Posterior cingulate gyrus (tissue), 11 donors: ENCODE measurements at regions not wholly inside any gene's neighbourhood (a gene's known extent, or its start where the extent isn't known, plus 50 kb on each side); places are given as distances from the start of the nearest gene placed in this dataset.
A peak's percentile ranks its signal among the peaks of the same experiment; 100 is the strongest.

ENCODE experiments used
- DNase-seq, 10 donors: peaks; one replicate each; pipeline versions ENCODE4 v3.0.0 to v3.0.0-alpha.2; 2020 to 2021; ENCODE audit warnings: mixed read lengths in 3 of 10
- intact Hi-C: fragments of 100-400 bp; cut with DNase I; formaldehyde crosslinking; loops from one replicate; pipeline ENCODE4 v1.15.1; 2023

GRCh38 chr5:133840168-133840567 is 128.3 kb downstream of the C5orf15 start:
- intact Hi-C loops, result no loop called here

GRCh38 chr5:133839721-133840120 is 128.7 kb downstream of the C5orf15 start:
- DNase-seq, result peak in 1 of 10 donors; percentile 49
- intact Hi-C loops, result no loop called here

More at GRCh38 chr5:133840168-133840567, 128.3 kb downstream of the C5orf15 start:
- no peak for DNase-seq

GRCh38 chr5:133839090-133839489 is 129.3 kb downstream of the C5orf15 start:
- no peak for DNase-seq
- intact Hi-C loops, result no loop called here

- intact Hi-C loops, result no loop called here
These were observed 130.1 kb downstream of the C5orf15 start for GRCh38 chr5:133838286-133838685.

GRCh38 chr5:133831491-133832224 is 136.8 kb downstream of the C5orf15 start:
- intact Hi-C loops, result no loop called here
- DNase-seq, result peak in 1 of 10 donors; percentile 38

More at GRCh38 chr5:133838286-133838685, 130.1 kb downstream of the C5orf15 start:
- no peak for DNase-seq

- intact Hi-C loops, result no loop called here
- no peak for DNase-seq
These were observed 137.5 kb downstream of the C5orf15 start for GRCh38 chr5:133830911-133831310.

GRCh38 chr5:133830281-133830680 is 138.1 kb downstream of the C5orf15 start:
- intact Hi-C loops, result no loop called here
- DNase-seq, result no peak

GRCh38 chr5:133829786-133830185 is 138.6 kb downstream of the C5orf15 start:
- no peak for DNase-seq
- intact Hi-C loops, result no loop called here

GRCh38 chr5:133828722-133829121 is 139.7 kb downstream of the C5orf15 start:
- no peak for DNase-seq
- intact Hi-C loops, result no loop called here

GRCh38 chr5:133827830-133828229 is 140.6 kb downstream of the C5orf15 start:
- DNase-seq, result no peak

GRCh38 chr5:133827011-133827410 is 141.4 kb downstream of the C5orf15 start:
- no peak for DNase-seq
- intact Hi-C loops, result no loop called here

More at GRCh38 chr5:133827830-133828229, 140.6 kb downstream of the C5orf15 start:
- intact Hi-C loops, result no loop called here

- no peak for DNase-seq
- intact Hi-C loops, result no loop called here
These were observed 142.7 kb downstream of the C5orf15 start for GRCh38 chr5:133825631-133826289.

- intact Hi-C loops, result no loop called here
- no peak for DNase-seq
These were observed 143.7 kb downstream of the C5orf15 start for GRCh38 chr5:133824661-133825254.

GRCh38 chr5:133821889-133822288 is 146.5 kb downstream of the C5orf15 start:
- intact Hi-C loops, result no loop called here

GRCh38 chr5:133821311-133821741 is 147.1 kb downstream of the C5orf15 start:
- DNase-seq, result peak in 1 of 10 donors; percentile 7
- intact Hi-C loops, result no loop called here

More at GRCh38 chr5:133821889-133822288, 146.5 kb downstream of the C5orf15 start:
- peak in 1 of 10 donors; percentile 24 for DNase-seq

GRCh38 chr5:133820507-133820906 is 147.9 kb downstream of the C5orf15 start:
- intact Hi-C loops, result no loop called here
- DNase-seq, result peak in 1 of 10 donors; percentile 3

- intact Hi-C loops, result no loop called here
These were observed 148.4 kb downstream of the C5orf15 start for GRCh38 chr5:133819977-133820471.

GRCh38 chr5:133818869-133819600 is 149.4 kb downstream of the C5orf15 start:
- intact Hi-C loops, result no loop called here
- no peak for DNase-seq

More at GRCh38 chr5:133819977-133820471, 148.4 kb downstream of the C5orf15 start:
- peak in 1 of 10 donors; percentile 56 for DNase-seq

GRCh38 chr5:133818031-133818431 is 150.4 kb downstream of the C5orf15 start:
- DNase-seq, result peak in 1 of 10 donors; percentile 57
- intact Hi-C loops, result no loop called here

GRCh38 chr5:133817456-133817855 is 151.0 kb downstream of the C5orf15 start:
- intact Hi-C loops, result no loop called here
- no peak for DNase-seq
